OCI-LY7 (cell line): ENCODE measurements at regions not wholly inside any gene's neighbourhood (a gene's known extent, or its start where the extent isn't known, plus 50 kb on each side); places are given as distances from the start of the nearest gene placed in this dataset.

Experiments used
- BruUV-seq: library from RNA; stranded (reverse); fragments of 400-500 nt; replicated peaks from 2 replicates; lab custom pipeline; 2021; lab: Mats Ljungman, UMichigan
- CTCF ChIA-PET: fragments of 300-600 bp; sonication (Branson Sonifier 250); formaldehyde crosslinking; loops from one replicate; lab custom pipeline; 2022; ENCODE audit warnings: antibody characterized with exemption; ENCODE audit not compliant: unreplicated experiment; lab: Charles Lee
- POLR2A ChIA-PET: fragments of 300-600 bp; sonication (Branson Sonifier 250); formaldehyde crosslinking; loops from one replicate; lab custom pipeline; 2022; ENCODE audit warnings: antibody characterized with exemption; lab: Charles Lee
- DNase-seq: peaks from one replicate; pipeline ENCODE4 v3.0.0-alpha.2; 2015; ENCODE audit warnings: low spot score
- H2AFZ ChIP-seq: fragments of 200-600 bp; sonication (generic), shearing (Covaris generic); 2 replicates; pipeline ENCODE4 v1.6.1; 2014; ENCODE audit warnings: mild to moderate bottlenecking, antibody characterized with exemption, low read length, moderate library complexity
- H3K27ac ChIP-seq: fragments of 200-600 bp; sonication (generic); 2 replicates; pipeline ENCODE4 v1.5.1; 2014; ENCODE audit warnings: mixed run types, low read depth, mild to moderate bottlenecking, moderate library complexity, low read length, inconsistent platforms; ENCODE audit not compliant: poor library complexity, severe bottlenecking
- H3K36me3 ChIP-seq: fragments of 200-600 bp; sonication (generic); 2 replicates; pipeline ENCODE4 v1.6.1; 2014; ENCODE audit warnings: mild to moderate bottlenecking, antibody characterized with exemption, low read length, moderate library complexity, mixed read lengths; ENCODE audit not compliant: insufficient read depth
- H3K4me1 ChIP-seq: fragments of 200-600 bp; sonication (generic); 2 replicates; pipeline ENCODE4 v1.5.1; 2014; ENCODE audit warnings: mild to moderate bottlenecking, low read length; ENCODE audit not compliant: insufficient read depth, poor library complexity, severe bottlenecking
- H3K4me2 ChIP-seq: fragments of 200-600 bp; sonication (generic); 2 replicates; pipeline ENCODE4 v1.6.1; 2014; ENCODE audit warnings: mild to moderate bottlenecking, low read length
- H3K4me3 ChIP-seq: fragments of 200-600 bp; sonication (generic); 2 replicates; pipeline ENCODE4 v1.5.1; 2014; ENCODE audit warnings: mild to moderate bottlenecking, low read depth, low read length; ENCODE audit not compliant: poor library complexity, severe bottlenecking
- H3K79me2 ChIP-seq: fragments of 200-600 bp; sonication (generic); 2 replicates; pipeline ENCODE4 v1.6.1; 2016; ENCODE audit warnings: low read depth, mild to moderate bottlenecking, low read length, moderate library complexity, mixed read lengths; ENCODE audit not compliant: insufficient read depth
- H3K9me2 ChIP-seq: fragments of 200-600 bp; sonication (generic); 2 replicates; pipeline ENCODE4 v1.6.1; 2016; ENCODE audit warnings: mild to moderate bottlenecking, low read length, mixed read lengths; ENCODE audit not compliant: insufficient read depth
- H3K9me3 ChIP-seq: fragments of 200-600 bp; sonication (generic); 2 replicates; pipeline ENCODE4 v1.6.1; 2014; ENCODE audit warnings: mild to moderate bottlenecking, mixed run types, low read length, mixed read lengths
- H4K20me1 ChIP-seq: fragments of 200-600 bp; sonication (generic); 2 replicates; pipeline ENCODE4 v1.6.1; 2014; ENCODE audit warnings: mild to moderate bottlenecking, antibody characterized with exemption, low read length, moderate library complexity, mixed read lengths; ENCODE audit not compliant: insufficient read depth
- CTCF ChIP-seq: fragments of 200-600 bp; sonication (generic); conservative IDR thresholded peaks from 2 replicates; pipeline ENCODE4 v1.5.1; 2014; ENCODE audit warnings: mild to moderate bottlenecking, antibody characterized with exemption, low read length, moderate library complexity, mixed read lengths
- EZH2phosphoT487 ChIP-seq: fragments of 200-600 bp; sonication (generic); IDR thresholded peaks from 2 replicates; pipeline ENCODE4 v1.6.1; 2018; ENCODE audit warnings: low read depth, borderline replicate concordance, mild to moderate bottlenecking, mixed run types, antibody characterized with exemption, low read length, moderate library complexity, mixed read lengths
- intact Hi-C: fragments of 100-400 bp; cut with micrococcal nuclease; formaldehyde crosslinking; loops from one replicate; pipeline ENCODE4 v1.10.0; 2022; ENCODE audit not compliant: unreplicated experiment

GRCh38 chr14:104294983-104295680 is 156.7 kb downstream of the KIF26A start:
- Histone ChIP-seq H3K4me2 (no peak overlapping the region), H2AFZ (no peak overlapping the region), H4K20me1 (no peaks in the 10 kb centered on the region), H3K79me2 (no peaks in the 10 kb centered on the region), H3K4me1 (no peaks in the 10 kb centered on the region), H3K9me2 (no peaks in the 10 kb centered on the region), H3K27ac (no peak overlapping the region), H3K36me3 (no peaks in the 10 kb centered on the region), H3K9me3 (no peaks in the 10 kb centered on the region), H3K4me3 (no peak overlapping the region)
- intact Hi-C loops: no loop called here
- TF ChIP-seq CTCF (no peak), EZH2phosphoT487 (no peak)
- ChIA-PET CTCF (no interaction called here), POLR2A (no interaction called here)
- no peak for DNase-seq
- BruUV-seq: no TSS peak

GRCh38 chr14:104295681-104296387 is 157.4 kb downstream of the KIF26A start:
- TF ChIP-seq EZH2phosphoT487 (no peak), CTCF (no peak)
- no peaks in the 10 kb centered on the region for H3K36me3 ChIP-seq
- H3K9me3 ChIP-seq: no peaks in the 10 kb centered on the region

More at GRCh38 chr14:104295681-104296387, 157.4 kb downstream of the KIF26A start:
- no peak overlapping the region for H3K4me2 ChIP-seq
- ChIA-PET CTCF (no interaction called here), POLR2A (no interaction called here)
- no peaks in the 10 kb centered on the region for H3K9me2 ChIP-seq
- H3K4me3 ChIP-seq: no peak overlapping the region
- no peaks in the 10 kb centered on the region for H4K20me1 ChIP-seq
- H3K79me2 ChIP-seq: no peaks in the 10 kb centered on the region
- intact Hi-C loops: no loop called here
- H2AFZ ChIP-seq: no peak overlapping the region
- no peaks in the 10 kb centered on the region for H3K4me1 ChIP-seq
- no peak for DNase-seq
- no peak overlapping the region for H3K27ac ChIP-seq
- no TSS peak for BruUV-seq
